HK-2 (cell line): ENCODE measurements at regions not wholly inside any gene's neighbourhood (a gene's known extent, or its start where the extent isn't known, plus 50 kb on each side); places are given as distances from the start of the nearest gene placed in this dataset.
"Not testable (repeated sequence)": the region's sequence is repeated elsewhere in the genome, so short reads cannot be mapped to it uniquely, and the experiment has no call there.

Source experiments
- DNase-seq: peaks from one replicate; pipeline ENCODE4 v3.0.0-alpha.2; 2018; ENCODE audit not compliant: unreplicated experiment

DNA sequence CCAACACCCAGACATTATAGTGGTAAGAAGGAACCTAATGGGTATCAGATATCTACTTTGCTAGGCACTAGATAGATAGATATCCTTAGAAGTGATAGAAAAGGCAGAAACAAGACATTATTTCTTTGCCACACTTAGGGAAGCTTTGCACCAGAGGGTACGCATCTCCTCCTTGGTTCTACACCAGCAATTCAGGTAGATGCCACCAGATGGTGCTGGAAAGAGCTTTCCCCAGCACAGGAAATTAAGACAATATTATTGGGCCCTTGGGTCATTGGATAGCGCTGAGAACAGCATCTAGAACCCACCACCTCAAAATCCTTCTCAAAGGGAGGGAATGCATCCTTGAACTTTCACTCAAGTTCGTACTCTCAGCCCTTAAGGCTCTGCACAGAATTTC lies 173.8 kb upstream of the CCL2 start:
- peak; percentile 2 for DNase-seq

DNA sequence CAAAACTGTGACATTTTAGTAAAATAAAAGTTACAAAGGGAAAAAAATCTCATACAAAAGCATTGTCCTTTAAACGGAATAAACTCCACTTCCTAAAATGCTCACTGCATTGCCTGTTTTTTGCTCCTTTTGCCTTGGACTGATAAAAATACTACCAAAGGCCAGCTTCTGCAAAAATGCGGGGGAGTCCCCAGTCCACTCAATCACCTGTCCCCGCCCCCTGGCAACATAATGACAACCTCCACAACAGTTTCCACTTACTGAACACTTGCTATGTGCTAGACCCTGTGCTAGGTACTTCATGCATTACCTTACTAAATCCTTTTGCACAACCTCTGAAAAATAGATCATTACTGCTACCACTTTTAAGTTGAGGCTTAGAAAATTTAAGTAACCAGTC lies 172.7 kb upstream of the CCL2 start:
- no peak for DNase-seq

DNA sequence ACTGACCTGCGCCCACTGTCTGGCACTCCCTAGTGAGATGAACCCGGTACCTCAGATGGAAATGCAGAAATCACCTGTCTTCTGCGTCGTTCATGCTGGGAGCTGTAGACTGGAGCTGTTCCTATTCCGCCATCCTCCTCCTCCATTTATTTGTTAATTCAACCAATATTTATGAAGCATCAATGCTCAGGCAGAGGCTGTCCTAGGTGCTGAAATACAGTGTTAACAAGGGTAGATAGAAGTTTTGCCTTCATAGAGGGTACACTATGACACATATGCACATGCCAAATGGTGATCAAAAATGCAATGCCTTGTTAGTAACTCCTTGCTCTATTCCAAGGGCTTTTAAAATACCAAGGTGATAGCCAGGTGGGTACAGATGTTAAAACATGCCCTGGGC lies 166.0 kb upstream of the CCL2 start:
- not testable (repeated sequence) for DNase-seq

DNA sequence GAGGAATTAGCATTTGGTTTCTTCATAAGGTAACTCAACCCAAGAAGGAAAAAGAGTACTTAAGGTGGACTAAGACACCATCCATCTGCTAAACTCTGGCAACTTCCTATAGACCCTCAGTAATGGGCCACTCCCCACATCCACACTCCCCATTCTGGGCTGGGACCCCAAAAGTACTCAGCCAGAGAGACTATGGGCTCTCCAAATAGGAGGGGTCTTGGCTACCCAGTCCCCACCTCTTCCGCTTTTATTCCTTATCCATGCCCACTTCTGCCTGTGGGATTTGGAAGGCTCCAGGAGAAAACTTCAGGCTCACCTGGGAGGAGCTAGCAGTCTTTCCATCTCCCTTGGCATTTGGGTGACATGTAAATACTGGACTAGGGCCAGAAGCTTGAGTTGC lies 164.5 kb upstream of the CCL2 start:
- no peak for DNase-seq

DNA sequence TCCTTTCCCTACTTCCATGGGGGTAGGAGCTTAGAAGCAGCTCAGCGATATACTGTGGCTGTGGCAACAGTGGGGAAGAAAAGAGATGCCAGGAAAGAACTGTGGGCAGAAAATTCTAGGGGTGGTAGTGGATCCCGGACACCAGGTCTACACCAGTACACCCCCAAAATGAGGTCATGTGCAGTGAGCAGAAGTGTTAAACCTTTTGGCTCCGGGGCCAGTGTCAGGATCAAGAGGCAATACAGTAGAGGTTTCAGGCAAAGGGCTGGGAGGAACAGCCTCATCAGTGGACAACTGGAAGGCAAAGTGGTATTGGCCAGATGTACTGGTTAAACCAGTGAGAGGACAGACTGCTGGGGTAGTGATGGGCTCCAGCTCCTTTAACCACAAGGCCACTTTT lies 163.1 kb upstream of the CCL2 start:
- DNase-seq, result no peak

DNA sequence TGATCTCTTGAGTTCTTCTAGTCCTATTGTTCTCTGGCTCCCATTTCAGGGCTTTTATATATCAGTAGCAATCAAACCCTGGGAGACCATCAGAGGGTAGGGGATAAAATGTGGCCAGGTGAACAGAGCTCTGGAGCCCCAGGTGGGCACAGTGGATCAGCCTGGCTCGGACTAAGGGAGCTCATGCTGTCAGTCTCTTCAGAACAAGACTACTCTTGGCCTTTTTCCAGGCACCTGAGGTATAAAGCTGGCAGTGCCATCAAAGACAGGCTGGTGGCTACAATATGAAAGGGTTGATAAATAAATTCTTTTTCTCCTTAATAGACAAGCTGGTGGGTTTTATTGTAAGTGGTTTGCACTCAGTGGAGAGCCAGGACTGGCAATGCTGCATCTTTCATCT lies 160.0 kb upstream of the CCL2 start:
- no peak for DNase-seq

GRCh38 chr17:34098699-34099098 lies 156.4 kb upstream of the CCL2 start:
- no peak for DNase-seq

DNA sequence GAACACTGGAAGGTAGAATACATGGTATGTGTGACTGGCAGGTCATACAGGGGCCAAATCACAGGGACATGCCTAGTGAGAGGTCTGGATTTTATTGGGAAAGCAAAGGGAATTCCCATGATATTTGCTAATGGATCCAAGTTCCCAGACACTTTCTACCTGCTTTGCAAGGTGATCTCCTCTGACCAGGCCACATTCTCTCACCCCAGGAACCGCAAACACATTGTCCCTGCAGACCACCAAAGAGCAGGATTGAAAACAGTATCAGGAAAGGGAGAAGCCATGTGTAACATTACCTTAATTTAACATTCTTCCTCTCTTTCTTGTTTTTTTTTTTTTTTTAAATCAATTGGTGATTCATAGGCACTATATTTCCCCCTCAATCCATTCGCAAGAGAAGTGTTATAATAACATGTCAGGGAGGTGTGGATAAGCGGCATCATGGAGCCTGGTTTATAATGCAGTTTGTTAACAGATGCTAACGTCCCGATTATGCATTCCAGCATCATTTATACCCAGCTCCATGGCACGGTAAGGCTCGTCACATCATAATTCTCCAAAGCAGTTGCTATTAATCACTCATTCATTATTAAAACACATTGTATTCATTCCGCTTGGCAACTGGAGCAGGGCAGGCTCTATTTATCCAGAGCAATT lies 155.1 kb upstream of the CCL2 start:
- no peak for DNase-seq

GRCh38 chr17:34107019-34107418 lies 148.1 kb upstream of the CCL2 start:
- DNase-seq, result no peak

- no peak for DNase-seq
Observed at GRCh38 chr17:34110315-34110714, 144.8 kb upstream of the CCL2 start.

DNA sequence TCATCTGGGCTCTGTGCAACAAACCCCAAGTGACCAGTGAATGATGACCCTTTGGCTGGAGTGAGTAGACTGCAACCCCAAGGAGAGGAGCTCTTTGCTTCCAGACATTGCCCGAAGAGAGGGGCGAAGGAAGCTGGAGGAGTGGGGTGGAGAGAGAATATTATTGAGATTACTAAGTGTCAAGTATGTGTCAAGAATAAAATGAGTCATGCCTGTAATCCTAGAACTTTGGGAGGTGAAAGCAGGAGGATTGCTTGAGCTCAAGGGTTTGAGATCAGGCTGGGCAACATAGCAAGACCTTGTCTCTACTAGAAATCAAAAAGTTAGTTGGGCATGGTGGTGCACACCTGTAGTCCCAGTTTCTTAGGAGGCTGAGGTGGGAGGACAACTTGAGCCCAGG lies 142.0 kb upstream of the CCL2 start:
- DNase-seq, result no peak

- DNase-seq, result no peak
Observed at GRCh38 chr17:34114174-34114573, 140.9 kb upstream of the CCL2 start.

- no peak for DNase-seq
Observed at GRCh38 chr17:34116306-34116705, 138.8 kb upstream of the CCL2 start.

GRCh38 chr17:34117332-34117731 lies 137.8 kb upstream of the CCL2 start:
- no peak for DNase-seq

- no peak for DNase-seq
Observed at GRCh38 chr17:34117811-34118210, 137.3 kb upstream of the CCL2 start.

DNA sequence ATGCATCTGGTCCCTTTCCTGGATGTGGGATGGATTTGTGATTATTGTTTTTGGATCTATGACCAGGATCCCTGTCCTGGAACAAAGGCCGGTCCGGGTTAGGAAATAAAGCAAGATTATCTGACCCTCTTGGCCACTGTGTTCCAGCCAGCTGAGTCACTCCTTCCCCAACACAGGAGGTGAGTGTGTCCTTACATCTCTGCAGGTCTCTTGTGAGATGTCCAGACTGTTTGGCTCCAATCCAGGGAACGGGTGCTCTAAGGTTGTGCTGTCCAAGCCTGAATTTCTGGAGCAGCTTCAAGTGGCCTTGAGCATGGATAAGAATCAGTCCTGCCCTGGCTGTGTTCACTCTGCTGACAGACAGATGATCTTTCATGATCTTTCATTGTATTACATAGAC lies 136.5 kb upstream of the CCL2 start:
- no peak for DNase-seq

- DNase-seq, result no peak
Observed at GRCh38 chr17:34121311-34121710, 133.8 kb upstream of the CCL2 start.

GRCh38 chr17:34122515-34122914 lies 132.6 kb upstream of the CCL2 start:
- no peak for DNase-seq

GRCh38 chr17:34125010-34125409 lies 130.1 kb upstream of the CCL2 start:
- no peak for DNase-seq

DNA sequence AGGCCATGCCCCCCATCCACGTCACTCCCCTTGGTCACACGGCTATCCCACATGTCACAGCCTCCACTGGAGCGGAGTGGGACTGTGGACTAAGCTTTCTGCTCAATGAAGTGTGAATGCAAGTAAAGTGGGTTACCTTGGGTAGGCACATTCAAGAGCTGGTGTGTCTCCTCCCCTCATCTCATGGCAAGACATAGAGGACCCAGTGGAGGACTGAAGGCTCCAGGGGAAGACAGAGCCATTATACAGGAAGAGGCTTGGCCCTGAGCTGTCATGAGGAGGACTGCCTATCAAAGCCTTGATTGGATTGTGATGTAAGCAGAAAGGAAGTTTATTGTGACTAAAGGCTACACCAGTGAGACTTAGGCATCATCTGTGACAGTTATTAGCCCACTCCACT lies 129.2 kb upstream of the CCL2 start:
- DNase-seq, result no peak

- DNase-seq, result no peak
Observed at GRCh38 chr17:34126496-34126895, 128.6 kb upstream of the CCL2 start.

GRCh38 chr17:34126965-34127364 lies 128.1 kb upstream of the CCL2 start:
- no peak for DNase-seq

GRCh38 chr17:34130544-34130943 lies 124.5 kb upstream of the CCL2 start:
- DNase-seq, result no peak

- DNase-seq, result no peak
Observed at GRCh38 chr17:34131386-34131785, 123.7 kb upstream of the CCL2 start.

DNA sequence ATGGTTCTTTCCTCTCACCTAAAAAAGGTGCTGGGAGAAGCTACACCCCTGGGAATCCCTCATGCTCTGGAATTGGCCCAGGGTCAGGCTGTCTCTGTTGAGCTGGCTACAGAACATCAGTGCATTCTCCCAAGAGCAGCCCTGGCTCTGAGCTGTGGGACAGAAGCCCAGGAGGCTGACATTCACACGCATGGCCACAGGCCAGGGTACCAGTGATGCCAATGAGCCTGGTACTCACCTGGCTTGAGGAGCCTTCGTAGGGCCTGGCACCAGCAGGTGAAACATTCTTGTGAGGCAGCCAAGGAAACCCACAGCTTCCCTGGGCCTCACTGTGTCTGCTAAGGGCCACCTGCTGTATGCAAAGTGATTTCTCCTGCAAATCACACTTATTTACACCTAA lies 121.7 kb upstream of the CCL2 start:
- no peak for DNase-seq
